GM03348 (cell line): ENCODE measurements at regions not wholly inside any gene's neighbourhood (a gene's known extent, or its start where the extent isn't known, plus 50 kb on each side); places are given as distances from the start of the nearest gene placed in this dataset.

Experiments
- DNase-seq: peaks from one replicate; pipeline ENCODE4 v3.0.0; 2012; ENCODE audit warnings: low spot score

DNA sequence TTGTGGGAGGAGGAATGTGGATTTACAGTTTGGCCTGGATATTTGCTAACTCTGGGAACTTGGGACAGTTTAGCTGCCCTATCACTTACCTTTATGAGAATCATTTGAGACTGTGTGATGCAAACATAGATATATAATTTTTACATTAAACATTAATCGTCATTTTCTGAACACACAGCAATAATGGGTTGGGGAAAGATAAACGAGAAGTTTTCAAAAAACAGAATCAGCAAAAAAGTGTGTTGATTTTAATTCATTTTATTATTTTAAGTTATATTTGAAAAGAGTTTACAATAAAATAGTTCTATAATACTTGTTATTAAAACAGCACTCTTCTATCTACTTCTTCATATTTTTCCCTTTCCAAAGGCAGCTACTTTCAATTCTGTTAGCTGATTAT lies 813.3 kb downstream of the SLC4A3 start:
- DNase-seq = no peak

- no peak for DNase-seq
Measured at GRCh38 chr2:220441404-220441803, 814.0 kb downstream of the SLC4A3 start.

- no peak for DNase-seq
Measured at GRCh38 chr2:220442012-220442411, 814.6 kb downstream of the SLC4A3 start.

- peak; percentile 40 for DNase-seq
Measured at GRCh38 chr2:220445429-220446105, 818.1 kb downstream of the SLC4A3 start.

DNA sequence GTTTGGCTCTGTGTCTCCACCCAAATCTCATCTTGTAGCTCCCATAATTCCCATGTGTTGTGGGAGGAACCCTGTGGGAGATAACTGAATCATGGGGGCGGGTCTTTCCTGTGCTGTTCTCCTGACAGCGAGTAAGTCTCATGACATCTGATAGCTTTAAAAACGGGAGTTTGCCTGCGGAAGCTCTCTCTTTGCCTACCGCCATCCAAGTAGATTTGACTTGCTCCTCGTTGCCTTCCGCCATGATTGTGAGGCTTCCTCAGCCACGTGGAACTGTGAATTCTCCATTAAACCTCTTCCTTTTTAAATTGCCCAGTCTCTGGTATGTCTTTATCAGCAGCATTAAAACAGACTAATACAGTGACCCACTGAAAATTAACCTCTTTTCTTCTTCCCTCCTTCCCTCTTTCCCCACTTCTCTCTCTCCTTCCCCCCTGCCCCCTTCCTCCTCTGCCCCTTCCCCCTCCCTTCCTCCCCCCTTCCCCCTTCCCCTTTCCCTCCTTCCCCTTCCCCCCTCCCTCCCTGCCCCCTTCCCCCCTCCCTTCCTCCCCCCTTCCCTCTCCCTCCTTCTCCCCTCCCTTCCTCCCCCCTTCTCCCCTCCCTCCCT lies 818.8 kb downstream of the SLC4A3 start:
- DNase-seq = no peak

GRCh38 chr2:220450846-220451245 lies 823.4 kb downstream of the SLC4A3 start:
- DNase-seq = no peak

DNA sequence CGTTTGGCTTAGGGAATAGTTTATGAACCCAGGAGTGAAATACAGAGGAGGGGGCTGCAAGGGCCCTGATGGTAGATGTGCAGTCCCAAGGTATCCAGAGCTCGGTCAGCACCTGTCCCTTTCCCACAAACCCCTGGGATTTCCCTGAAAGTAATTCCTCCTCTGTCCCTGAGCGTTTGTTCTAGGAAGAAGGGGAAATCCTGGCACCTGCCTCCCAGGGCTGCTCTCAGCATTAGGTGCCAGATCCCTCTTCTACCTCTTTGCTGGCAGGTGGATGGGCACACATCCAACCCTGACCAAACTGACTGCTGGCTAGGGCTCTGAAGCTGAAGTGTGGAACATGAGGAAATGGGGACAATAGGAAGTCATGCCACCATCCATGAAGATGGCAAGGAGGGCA lies 824.0 kb downstream of the SLC4A3 start:
- DNase-seq = no peak

DNA sequence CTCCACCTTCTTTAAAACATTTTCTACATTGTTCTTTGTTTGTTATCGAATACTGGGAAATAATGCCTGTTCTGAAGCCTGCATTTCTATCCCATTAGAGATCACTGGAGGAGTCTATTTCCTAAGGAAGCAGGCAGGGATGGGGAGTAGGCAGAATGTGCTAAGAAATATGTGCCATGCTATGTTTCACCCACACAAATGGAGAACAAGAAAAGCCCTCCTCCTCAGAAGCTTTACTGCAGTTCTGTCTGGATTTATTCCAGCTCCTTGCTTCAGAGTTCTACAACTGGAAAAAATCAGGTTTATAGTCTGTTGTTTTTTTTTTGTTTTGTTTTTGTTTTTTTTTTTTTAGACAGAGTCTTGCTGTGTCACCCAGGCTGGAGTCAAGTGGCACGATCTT lies 825.1 kb downstream of the SLC4A3 start:
- DNase-seq = peak; percentile 35

DNA sequence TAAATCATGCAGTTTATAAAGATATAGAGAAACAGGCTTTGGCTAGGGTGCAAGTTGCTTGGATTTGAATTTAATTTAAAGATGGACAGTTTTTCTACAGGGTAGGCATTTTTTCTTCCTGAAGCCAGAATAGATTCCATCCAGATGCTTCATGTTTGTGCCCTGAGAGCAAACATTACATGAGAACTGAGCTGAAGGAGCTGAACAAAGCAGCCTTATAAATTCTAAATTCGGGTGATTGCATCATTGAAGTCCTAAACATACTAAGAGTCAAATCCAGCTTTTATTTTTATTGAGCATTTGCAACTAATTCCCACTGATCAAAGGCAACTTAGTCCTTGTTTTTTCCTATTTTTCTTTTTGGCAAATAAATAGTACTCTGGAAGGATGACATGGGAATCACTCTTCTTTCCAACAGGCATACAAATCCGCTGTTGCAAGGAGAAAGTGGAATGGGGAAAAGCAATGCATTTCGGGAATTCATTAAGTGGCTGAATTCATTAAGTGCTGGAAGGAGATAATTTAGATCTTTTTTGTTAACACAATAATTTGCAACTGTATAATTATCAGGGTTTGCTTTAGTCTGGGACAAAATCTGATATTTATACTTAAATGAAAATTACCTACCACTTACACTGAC lies 828.0 kb downstream of the SLC4A3 start:
- peak; percentile 29 for DNase-seq

- DNase-seq = no peak
Measured at GRCh38 chr2:220458051-220458450, 830.6 kb downstream of the SLC4A3 start.

DNA sequence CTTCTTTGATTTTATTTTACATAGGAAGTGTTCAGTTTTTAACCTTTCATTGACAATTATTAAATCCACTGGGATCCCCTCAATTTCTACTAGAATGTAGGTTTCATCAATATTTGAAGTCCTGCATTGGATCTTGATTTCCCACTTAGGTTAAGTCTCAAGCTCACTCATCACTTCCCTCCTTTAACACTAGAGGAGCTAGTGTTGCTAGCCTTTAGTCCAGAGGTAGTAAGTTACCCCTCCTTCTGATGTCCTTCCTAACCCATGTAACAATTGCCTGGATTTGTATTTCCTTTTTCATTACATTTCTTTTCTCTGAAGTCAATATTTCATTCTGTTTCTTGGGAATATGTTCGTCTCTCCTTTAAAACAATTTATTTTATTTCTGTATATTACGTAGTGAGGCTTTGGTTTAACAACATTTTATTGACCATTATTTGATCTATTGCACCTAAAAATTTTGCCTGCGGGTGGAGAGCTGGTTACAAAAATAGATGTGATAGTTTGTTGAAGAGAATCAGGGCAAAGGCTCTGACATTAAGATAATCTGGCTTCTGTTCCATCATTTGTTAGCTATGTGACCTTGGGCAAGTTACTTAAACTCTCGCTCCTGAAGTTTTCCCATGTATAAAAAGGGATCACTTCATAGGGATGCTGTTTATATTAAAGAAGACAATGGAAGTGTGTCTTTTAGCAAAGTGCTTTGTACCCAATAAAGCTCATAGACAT lies 833.0 kb downstream of the SLC4A3 start:
- no peak for DNase-seq

DNA sequence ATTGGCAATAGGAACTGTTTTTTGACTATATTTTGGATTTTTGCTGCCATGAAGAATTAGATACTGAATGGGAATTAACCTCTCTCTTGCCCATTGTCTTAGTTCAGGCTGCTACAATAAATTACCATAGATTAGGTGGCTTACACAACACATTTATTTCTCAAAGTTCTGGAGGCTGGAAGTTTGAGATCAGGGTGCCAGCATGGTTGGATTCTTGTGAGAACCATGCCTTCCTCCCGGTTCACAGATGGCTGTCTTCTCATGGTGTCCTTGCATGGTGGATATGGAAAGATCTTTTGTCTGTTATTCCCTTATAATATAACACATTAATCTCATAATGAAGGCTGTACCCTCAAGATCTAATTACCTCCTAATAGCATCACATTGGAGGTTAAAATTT lies 836.4 kb downstream of the SLC4A3 start:
- DNase-seq = no peak

DNA sequence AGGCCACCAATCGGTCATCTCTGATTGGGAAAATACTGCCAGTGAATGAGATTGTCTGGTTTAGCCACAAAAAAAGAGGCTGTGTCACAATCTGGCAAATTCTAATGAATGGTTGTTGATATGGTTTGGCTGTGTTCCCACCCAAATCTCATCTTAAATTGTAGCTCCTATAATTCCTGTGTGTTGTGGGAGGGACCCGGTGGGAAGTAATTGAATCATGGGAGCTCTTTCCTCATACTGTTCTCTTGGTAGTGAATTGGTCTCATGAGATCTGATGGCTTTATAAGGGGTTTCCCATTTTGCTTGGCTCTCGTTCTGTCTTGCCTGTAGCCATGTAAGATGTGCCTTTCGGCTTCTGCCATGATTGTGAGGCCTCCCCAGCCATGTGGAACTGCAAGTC lies 838.3 kb downstream of the SLC4A3 start:
- DNase-seq = no peak

DNA sequence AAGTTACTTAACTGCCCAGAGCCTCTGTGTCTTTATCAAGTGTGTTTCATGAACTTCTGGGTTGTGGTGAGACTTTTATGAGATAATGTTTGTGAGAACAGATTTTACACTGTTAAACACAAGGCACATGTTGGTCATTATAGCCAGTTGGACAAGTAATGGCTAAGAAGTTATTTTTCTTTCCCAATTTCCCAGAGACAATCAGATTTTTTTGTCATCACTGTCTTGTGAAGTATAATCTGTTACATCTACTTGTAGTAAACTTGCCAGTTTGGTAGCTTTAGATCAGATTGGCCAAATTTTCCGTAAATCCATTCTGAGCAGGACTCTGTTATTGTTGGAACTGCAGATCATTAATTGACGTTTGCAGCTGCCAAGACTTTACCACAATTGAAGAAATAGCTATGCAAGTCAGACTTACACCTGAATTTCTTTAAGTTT lies 838.8 kb downstream of the SLC4A3 start:
- DNase-seq = no peak

- DNase-seq = no peak
Measured at GRCh38 chr2:220469201-220469600, 841.8 kb downstream of the SLC4A3 start.

- DNase-seq = peak; percentile 16
Measured at GRCh38 chr2:220473611-220474010, 846.2 kb downstream of the SLC4A3 start.

DNA sequence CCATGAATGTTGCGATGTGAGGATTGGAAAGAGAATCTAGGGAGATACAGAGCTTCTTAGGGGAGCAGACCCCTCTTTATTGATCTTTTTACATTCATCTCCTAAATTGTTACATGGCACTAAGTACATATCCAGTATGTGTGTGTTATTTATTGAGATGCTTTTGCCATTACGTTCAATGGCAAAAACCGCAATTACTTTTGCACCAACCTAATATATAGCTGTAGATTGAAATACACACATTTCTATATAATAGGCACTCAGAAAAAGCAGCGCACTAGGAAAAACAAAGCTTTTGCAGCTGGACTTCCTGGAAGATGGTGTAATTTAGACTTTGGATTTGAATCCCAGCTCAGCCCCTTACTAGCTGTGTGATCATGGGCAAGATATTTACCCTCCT lies 849.4 kb downstream of the SLC4A3 start:
- no peak for DNase-seq

GRCh38 chr2:220478305-220479058 lies 851.1 kb downstream of the SLC4A3 start:
- no peak for DNase-seq

DNA sequence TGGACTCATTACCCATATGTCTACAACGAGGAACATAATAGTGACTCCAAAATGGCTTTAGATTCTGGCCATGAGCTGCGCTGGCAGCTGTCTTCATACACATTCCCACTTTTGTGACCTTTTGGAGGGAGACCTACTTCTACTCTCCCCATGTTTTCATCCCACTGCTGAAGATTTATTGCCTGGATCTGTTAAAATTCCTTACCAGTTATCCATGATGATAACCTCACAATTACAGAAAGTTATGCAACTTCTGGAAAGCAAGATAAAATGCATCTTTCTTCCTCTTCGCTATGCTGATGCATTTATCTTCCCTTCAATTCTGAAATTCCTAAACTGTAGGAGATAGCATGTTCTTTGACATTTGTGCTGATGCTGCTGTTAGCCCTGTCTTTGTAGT lies 855.3 kb downstream of the SLC4A3 start:
- DNase-seq = no peak

- peak; percentile 15 for DNase-seq
Measured at GRCh38 chr2:220489121-220489520, 861.7 kb downstream of the SLC4A3 start.

DNA sequence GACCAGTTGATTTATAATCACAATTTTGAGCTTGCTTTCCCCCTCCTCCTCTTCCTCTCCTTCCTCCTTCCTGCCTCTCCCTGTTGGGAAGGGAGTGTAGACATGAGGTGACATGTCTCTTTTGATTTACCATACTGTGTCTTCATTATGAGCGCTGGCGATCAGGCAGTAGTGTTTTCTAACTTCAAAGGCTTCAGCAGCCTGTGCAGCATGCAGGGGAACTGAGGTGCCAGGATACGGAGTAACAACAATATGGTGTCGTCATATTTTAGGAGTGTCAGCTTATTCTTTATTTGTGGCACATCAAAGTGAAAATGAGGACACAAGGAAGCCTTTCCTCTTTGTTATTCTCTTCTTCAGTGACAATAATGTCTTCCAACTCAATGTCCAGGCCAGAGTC lies 864.2 kb downstream of the SLC4A3 start:
- DNase-seq = no peak

- no peak for DNase-seq
Measured at GRCh38 chr2:220493871-220494525, 866.6 kb downstream of the SLC4A3 start.
